ENCODE measurements at regions not wholly inside any gene's neighbourhood (a gene's known extent, or its start where the extent isn't known, plus 50 kb on each side); places are given as distances from the start of the nearest gene placed in this dataset.

DNA sequence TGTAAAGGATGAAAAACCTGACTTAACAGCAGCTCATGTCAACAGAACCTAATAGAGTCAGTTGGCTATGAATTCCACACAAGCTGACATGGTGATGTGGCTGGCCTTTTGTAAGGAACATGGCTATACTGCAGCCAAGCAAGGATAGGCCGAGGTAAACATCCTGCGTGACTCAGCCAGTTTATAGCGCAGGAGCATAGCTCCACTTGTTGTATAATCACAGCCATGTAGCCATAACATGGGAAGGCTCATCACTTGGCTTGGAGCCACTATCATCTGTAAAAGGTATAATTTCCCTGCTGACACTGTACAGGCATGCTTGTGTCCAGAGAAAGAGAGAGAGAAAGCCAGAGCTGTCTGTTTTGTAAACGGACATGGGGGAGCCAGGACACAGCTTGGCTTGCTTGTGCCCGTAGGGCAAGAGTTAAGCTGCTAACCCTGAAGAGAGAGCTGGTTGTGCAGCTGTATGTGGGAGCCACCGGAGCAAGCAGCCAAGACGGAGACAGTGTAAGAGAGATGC lies 104.4 kb upstream of the PLET1 start:
- CTCF ChIA-PET = no interaction called here
- in situ Hi-C loops (cut with HindIII; ENCODE audit: low pct_unique_long_range_greater_than_20kb, low sequenced_read_pairs) (no loop called here), intact Hi-C loops (cut with micrococcal nuclease; ENCODE audit: unreplicated experiment) (no loop called here)
- H3K27me3 ChIP-seq (ENCODE audit: control insufficient read depth, insufficient read depth, low read length) = no peaks in the 10 kb centered on the region
- POLR2A ChIA-PET = no interaction called here
- ATAC-seq = peak; percentile 89
- DNase-seq (ENCODE audit: low read depth, low spot score) = peak; percentile 27
- TF ChIP-seq, protein P1, sequence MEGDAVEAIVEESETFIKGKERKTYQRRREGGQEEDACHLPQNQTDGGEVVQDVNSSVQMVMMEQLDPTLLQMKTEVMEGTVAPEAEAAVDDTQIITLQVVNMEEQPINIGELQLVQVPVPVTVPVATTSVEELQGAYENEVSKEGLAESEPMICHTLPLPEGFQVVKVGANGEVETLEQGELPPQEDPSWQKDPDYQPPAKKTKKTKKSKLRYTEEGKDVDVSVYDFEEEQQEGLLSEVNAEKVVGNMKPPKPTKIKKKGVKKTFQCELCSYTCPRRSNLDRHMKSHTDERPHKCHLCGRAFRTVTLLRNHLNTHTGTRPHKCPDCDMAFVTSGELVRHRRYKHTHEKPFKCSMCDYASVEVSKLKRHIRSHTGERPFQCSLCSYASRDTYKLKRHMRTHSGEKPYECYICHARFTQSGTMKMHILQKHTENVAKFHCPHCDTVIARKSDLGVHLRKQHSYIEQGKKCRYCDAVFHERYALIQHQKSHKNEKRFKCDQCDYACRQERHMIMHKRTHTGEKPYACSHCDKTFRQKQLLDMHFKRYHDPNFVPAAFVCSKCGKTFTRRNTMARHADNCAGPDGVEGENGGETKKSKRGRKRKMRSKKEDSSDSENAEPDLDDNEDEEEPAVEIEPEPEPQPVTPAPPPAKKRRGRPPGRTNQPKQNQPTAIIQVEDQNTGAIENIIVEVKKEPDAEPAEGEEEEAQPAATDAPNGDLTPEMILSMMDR (IDR thresholded peaks at IDR 0.05) = no peak
- TF ChIP-seq, protein P2, sequence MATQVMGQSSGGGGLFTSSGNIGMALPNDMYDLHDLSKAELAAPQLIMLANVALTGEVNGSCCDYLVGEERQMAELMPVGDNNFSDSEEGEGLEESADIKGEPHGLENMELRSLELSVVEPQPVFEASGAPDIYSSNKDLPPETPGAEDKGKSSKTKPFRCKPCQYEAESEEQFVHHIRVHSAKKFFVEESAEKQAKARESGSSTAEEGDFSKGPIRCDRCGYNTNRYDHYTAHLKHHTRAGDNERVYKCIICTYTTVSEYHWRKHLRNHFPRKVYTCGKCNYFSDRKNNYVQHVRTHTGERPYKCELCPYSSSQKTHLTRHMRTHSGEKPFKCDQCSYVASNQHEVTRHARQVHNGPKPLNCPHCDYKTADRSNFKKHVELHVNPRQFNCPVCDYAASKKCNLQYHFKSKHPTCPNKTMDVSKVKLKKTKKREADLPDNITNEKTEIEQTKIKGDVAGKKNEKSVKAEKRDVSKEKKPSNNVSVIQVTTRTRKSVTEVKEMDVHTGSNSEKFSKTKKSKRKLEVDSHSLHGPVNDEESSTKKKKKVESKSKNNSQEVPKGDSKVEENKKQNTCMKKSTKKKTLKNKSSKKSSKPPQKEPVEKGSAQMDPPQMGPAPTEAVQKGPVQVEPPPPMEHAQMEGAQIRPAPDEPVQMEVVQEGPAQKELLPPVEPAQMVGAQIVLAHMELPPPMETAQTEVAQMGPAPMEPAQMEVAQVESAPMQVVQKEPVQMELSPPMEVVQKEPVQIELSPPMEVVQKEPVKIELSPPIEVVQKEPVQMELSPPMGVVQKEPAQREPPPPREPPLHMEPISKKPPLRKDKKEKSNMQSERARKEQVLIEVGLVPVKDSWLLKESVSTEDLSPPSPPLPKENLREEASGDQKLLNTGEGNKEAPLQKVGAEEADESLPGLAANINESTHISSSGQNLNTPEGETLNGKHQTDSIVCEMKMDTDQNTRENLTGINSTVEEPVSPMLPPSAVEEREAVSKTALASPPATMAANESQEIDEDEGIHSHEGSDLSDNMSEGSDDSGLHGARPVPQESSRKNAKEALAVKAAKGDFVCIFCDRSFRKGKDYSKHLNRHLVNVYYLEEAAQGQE (IDR thresholded peaks at IDR 0.05; ENCODE audit: insufficient read depth in 1 of 2, low read depth in 2 of 2, low read length in 1 of 2) = no peak
- TF ChIP-seq SIN3A (IDR thresholded peaks at IDR 0.05; ENCODE audit: borderline replicate concordance, insufficient read depth, low read depth, low read length) (no peak), TCF7L2 (IDR thresholded peaks at IDR 0.05; ENCODE audit: low read depth, low read length) (no peak), POLR2AphosphoS5 (IDR thresholded peaks at IDR 0.05; ENCODE audit: low read depth, low read length) (no peak)
- H3K9me3 ChIP-seq (ENCODE audit: control insufficient read depth, insufficient read depth, low read depth, low read length) = no peaks in the 10 kb centered on the region
- no TSS peak for BruUV-seq (replicated peaks)
- no peak overlapping the region for H3K4me3 ChIP-seq (ENCODE audit: low read depth in 2 of 2, low read length in 2 of 2)
- no peak overlapping the region; the same call in 1 of the 2 replicates for H3K27ac ChIP-seq (ENCODE audit: low read length)
- H3K36me3 ChIP-seq (ENCODE audit: control insufficient read depth, insufficient read depth, low read length) = no peaks in the 10 kb centered on the region
- H3K4me1 ChIP-seq (ENCODE audit: control insufficient read depth, insufficient read depth, low read length) = peaks cover 11% of the 10 kb centered on the region; the same call in 1 of the 2 replicates

DNA sequence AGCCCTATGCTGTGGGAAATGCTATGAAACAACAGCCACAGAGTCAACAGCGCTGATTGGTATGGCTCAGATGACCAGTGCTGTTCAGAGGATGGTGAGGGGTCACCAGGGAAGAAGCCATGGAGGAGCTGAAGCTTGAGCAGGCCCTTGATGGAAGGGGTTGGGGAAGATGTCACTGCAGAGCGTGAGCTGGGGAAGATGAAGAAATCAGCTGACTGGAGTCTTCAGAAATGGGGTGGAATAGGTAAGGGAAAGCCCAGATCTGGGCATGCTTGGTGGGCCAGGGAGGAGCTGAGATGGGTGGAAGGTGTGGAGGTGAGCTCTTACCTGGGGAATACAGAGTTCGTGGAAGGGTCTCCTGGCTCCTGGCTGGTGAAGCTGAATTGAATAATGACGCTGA lies 105.4 kb upstream of the PLET1 start:
- Histone ChIP-seq H3K27ac (ENCODE audit: low read length) (no peak overlapping the region), H3K4me1 (ENCODE audit: control insufficient read depth, insufficient read depth, low read length) (peaks cover 11% of the 10 kb centered on the region; the same call in 1 of the 2 replicates), H3K9me3 (ENCODE audit: control insufficient read depth, insufficient read depth, low read depth, low read length) (no peaks in the 10 kb centered on the region), H3K4me3 (ENCODE audit: low read depth in 2 of 2, low read length in 2 of 2) (no peak overlapping the region), H3K36me3 (ENCODE audit: control insufficient read depth, insufficient read depth, low read length) (no peaks in the 10 kb centered on the region), H3K27me3 (ENCODE audit: control insufficient read depth, insufficient read depth, low read length) (no peaks in the 10 kb centered on the region)
- in situ Hi-C loops (cut with HindIII; ENCODE audit: low pct_unique_long_range_greater_than_20kb, low sequenced_read_pairs) (no loop called here), intact Hi-C loops (cut with micrococcal nuclease; ENCODE audit: unreplicated experiment) (no loop called here)
- DNase-seq (ENCODE audit: low read depth, low spot score) (no peak), ATAC-seq (no peak)
- CTCF ChIA-PET = no interaction called here
- BruUV-seq (replicated peaks) = no TSS peak
- POLR2A ChIA-PET = no interaction called here
- TF ChIP-seq, protein P2 (IDR thresholded peaks at IDR 0.05; ENCODE audit: insufficient read depth in 1 of 2, low read depth in 2 of 2, low read length in 1 of 2) = no peak
- TF ChIP-seq SIN3A (IDR thresholded peaks at IDR 0.05; ENCODE audit: borderline replicate concordance, insufficient read depth, low read depth, low read length) (no peak), TCF7L2 (IDR thresholded peaks at IDR 0.05; ENCODE audit: low read depth, low read length) (no peak), POLR2AphosphoS5 (IDR thresholded peaks at IDR 0.05; ENCODE audit: low read depth, low read length) (no peak)
- TF ChIP-seq, protein P1 (IDR thresholded peaks at IDR 0.05) = no peak
